ENCODE measurements at regions not wholly inside any gene's neighbourhood (a gene's known extent, or its start where the extent isn't known, plus 50 kb on each side); places are given as distances from the start of the nearest gene placed in this dataset.
"Not testable (repeated sequence)": the region's sequence is repeated elsewhere in the genome, so short reads cannot be mapped to it uniquely, and the experiment has no call there.

GRCh38 chr1:187038784-187039183 lies 210.0 kb downstream of the PLA2G4A start:
- DNase-seq: no peak

GRCh38 chr1:187041104-187041503 lies 212.4 kb downstream of the PLA2G4A start:
- DNase-seq: no peak

GRCh38 chr1:187042538-187042937 lies 213.8 kb downstream of the PLA2G4A start:
- no peak for DNase-seq

GRCh38 chr1:187043433-187043832 lies 214.7 kb downstream of the PLA2G4A start:
- DNase-seq: not testable (repeated sequence)

GRCh38 chr1:187044411-187044810 lies 215.7 kb downstream of the PLA2G4A start:
- no peak for DNase-seq

GRCh38 chr1:187045371-187045770 lies 216.6 kb downstream of the PLA2G4A start:
- no peak for DNase-seq

- DNase-seq: no peak
These were observed 217.5 kb downstream of the PLA2G4A start for GRCh38 chr1:187046293-187046692.

GRCh38 chr1:187047298-187047697 lies 218.5 kb downstream of the PLA2G4A start:
- no peak for DNase-seq

GRCh38 chr1:187051618-187052232 lies 223.0 kb downstream of the PLA2G4A start:
- no peak for DNase-seq

GRCh38 chr1:187053876-187054275 lies 225.1 kb downstream of the PLA2G4A start:
- no peak for DNase-seq

- DNase-seq: no peak
These were observed 226.4 kb downstream of the PLA2G4A start for GRCh38 chr1:187054862-187055757.

- DNase-seq: no peak
These were observed 234.5 kb downstream of the PLA2G4A start for GRCh38 chr1:187063271-187063670.

GRCh38 chr1:187067160-187067559 lies 238.4 kb downstream of the PLA2G4A start:
- DNase-seq: no peak

- no peak for DNase-seq
These were observed 241.3 kb downstream of the PLA2G4A start for GRCh38 chr1:187070076-187070475.

GRCh38 chr1:187072262-187073034 lies 243.7 kb downstream of the PLA2G4A start:
- peak; percentile 63 for DNase-seq

GRCh38 chr1:187073035-187073560 lies 244.3 kb downstream of the PLA2G4A start:
- DNase-seq: peak; percentile 61

GRCh38 chr1:187073634-187074245 lies 245.0 kb downstream of the PLA2G4A start:
- not testable (repeated sequence) for DNase-seq

GRCh38 chr1:187074445-187075048 lies 245.8 kb downstream of the PLA2G4A start:
- no peak for DNase-seq

GRCh38 chr1:187076922-187077321 lies 248.2 kb downstream of the PLA2G4A start:
- no peak for DNase-seq

GRCh38 chr1:187078321-187078720 lies 249.6 kb downstream of the PLA2G4A start:
- no peak for DNase-seq

- DNase-seq: no peak
These were observed 250.2 kb downstream of the PLA2G4A start for GRCh38 chr1:187078916-187079315.

GRCh38 chr1:187079330-187079729 lies 250.6 kb downstream of the PLA2G4A start:
- no peak for DNase-seq
